Lower leg skin (tissue), 3 donors: ENCODE measurements at regions not wholly inside any gene's neighbourhood (a gene's known extent, or its start where the extent isn't known, plus 50 kb on each side); places are given as distances from the start of the nearest gene placed in this dataset.

Experiments
- CTCF ChIP-seq, 3 donors: fragments of 450-650 bp; IDR thresholded peaks; one replicate each; pipeline ENCODE4 v1.5.1; 2016; ENCODE audit warnings: antibody characterized with exemption in 3 of 3, mild to moderate bottlenecking in 3 of 3, moderate library complexity in 2 of 3
- POLR2A ChIP-seq, 2 donors: fragments of 450-650 bp; IDR thresholded peaks; one replicate each; pipeline ENCODE4 v1.6.1; 2016 to 2017; ENCODE audit warnings: antibody characterized with exemption in 2 of 2, mild to moderate bottlenecking in 1 of 2, moderate library complexity in 1 of 2

DNA sequence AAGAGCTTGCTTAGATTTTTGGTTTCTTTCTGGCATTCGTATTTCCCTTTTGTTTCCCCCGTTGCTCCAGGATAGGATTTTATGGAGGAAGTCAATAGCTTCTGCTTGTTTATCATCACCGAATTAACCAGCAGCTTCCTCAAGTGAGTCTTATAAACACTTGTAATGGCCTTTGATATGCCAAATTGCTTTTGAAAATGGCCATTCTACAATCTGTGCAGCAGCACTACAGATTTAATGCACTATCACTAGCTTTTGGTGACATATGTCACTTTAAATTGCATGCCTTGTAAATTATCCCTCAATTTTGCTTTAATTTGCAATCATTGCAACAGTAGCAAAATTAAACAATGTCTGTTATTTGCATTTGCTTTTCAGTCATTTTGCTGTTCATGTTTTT, 774.7 kb downstream of the METTL4 start:
- no peak for TF ChIP-seq CTCF (IDR thresholded peaks at IDR 0.05)
- TF ChIP-seq POLR2A (IDR thresholded peaks at IDR 0.05): no peak
